Activated effector memory CD4-positive, alpha-beta T cell treated with Interleukin-2 at 50 U/mL for 16 hours (primary cell): ENCODE measurements at regions not wholly inside any gene's neighbourhood (a gene's known extent, or its start where the extent isn't known, plus 50 kb on each side); places are given as distances from the start of the nearest gene placed in this dataset.

ENCODE experiments used
- DNase-seq: peaks from one replicate; pipeline ENCODE4 v3.0.0-alpha.2; 2020

- DNase-seq: no peak
These were observed 51.7 kb upstream of the ACVR2A start for GRCh38 chr2:147792966-147793617.

DNA sequence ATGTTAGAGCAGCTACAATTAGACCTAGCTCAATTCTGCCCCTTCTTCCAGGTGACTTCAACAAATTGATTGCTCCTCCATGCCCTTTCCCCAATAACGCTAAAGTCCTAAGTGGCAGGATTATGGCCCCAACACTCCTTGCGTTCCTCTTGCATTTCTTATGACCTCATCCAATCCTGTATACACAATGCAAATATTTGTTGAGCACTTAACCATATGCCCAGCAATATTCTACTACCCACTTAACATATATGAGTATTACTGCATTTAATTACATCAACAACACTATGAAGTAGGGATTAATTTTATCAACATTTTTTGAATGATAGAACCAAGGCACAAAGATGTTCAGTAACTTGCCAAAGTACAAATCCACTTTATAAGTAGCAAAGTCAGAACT, 54.2 kb upstream of the ACVR2A start:
- no peak for DNase-seq

DNA sequence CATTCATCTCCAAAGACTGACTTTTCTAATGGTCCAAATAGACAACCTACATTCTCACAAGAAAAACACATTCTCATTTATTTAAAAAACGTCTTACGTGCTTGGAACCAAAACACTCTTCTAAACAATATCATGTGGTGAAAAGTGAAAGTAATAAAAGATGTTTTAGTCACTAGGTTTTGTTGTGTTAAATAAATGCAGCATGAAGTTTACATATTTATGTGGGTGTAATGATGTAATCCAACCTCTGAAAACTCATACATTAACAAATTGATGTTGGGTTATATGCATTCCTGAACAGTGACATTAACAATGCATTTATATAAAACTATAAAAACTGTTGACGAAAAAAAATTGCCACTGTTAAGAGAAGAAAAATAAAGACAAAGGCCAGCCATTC, 55.1 kb upstream of the ACVR2A start:
- no peak for DNase-seq

DNA sequence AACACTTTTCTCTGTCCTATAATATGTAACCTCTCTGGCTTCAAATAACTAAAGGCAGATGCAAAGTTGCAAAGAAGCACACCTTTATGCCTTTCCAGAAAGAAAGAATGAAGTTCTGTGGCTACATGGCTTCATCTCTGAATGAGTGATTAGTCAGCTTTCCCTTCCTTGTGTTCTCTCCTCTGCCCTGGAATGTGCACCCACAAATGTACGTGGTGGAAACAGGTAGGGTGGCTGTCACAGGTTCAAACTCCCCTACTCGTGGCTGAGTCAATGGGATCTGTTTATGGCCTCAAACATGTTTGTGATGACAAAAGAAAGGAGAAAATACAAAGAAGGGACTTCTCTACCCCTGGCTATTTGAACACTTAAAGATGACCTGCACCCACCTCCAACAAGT, 55.5 kb upstream of the ACVR2A start:
- DNase-seq: no peak

- DNase-seq: no peak
These were observed 62.5 kb upstream of the ACVR2A start for GRCh38 chr2:147782141-147782930.

GRCh38 chr2:147779440-147779839, 65.4 kb upstream of the ACVR2A start:
- DNase-seq: no peak

- no peak for DNase-seq
These were observed 67.4 kb upstream of the ACVR2A start for GRCh38 chr2:147777394-147777793.

DNA sequence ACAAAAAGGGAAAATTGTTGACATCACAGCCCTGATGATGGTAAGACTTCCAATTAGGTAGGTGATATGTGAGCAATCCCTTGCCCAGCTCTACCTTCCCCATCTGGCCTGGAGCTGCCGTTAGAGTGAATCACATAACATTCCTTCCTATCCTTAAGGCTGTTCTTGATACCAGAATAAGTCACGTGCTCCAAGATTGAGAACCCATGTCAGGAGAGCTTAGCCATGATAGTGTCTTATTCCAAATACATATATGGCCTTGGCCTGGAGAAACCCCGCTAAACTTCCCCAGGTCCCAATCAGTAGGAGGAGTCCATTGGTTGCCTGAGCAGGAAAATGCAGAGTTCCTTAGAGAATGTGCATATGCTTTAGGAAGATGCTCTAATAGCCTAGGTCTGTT, 70.0 kb upstream of the ACVR2A start:
- DNase-seq: no peak

DNA sequence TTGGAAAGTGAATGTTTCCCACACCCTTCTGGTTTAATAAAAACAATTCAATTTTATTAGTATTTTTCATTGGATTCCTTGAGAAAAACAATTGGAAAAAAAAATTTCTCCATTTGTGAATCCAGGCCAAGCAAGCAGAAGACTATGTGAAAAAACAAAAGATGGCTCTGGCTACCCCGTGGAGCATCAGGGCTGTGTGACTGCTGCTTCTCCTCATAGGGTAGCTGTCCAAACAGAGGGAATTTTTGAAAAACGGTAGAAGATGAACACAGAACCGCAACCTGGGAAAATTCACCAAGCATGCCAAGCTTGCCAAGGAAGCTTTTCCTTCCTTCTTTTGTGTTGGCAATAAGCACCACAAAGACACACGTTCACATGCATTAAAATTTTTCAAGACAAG, 71.3 kb upstream of the ACVR2A start:
- no peak for DNase-seq

DNA sequence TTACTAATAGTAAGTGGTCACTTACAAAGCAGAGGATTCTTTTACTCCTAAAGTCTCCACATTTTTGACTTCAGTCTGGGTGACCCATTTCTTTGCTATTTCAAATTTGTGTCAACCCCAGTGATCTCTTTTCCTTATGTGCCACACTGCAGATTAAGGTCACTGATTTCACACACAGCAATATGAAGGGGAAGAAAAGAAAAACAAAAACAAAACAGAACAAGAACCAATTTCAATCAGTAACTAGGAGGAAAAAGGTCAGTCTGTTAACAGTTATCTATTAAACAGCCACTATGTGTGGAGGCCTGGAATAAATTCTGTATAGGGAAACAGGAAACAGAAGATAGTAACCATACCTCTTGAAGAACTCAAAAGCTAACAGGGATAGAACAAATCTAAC, 72.0 kb upstream of the ACVR2A start:
- DNase-seq: no peak

DNA sequence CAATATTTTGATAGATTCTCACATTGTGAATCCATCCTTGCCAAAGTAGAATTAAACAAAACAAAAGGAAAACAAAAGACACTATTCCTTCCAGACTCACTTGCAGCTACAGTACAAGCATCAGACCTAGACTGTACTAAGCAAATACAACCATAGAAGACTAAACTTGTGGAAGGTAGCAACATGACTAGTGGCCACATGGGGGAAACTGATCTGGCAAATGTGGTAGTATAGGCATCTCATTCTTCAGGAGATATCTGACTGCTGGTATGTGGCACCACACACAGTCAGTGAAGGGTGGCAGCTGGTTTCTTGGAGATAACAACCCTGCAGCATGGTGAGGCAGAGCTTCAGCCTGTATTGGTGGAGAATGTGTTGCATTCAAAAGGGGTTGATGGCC, 81.0 kb upstream of the ACVR2A start:
- no peak for DNase-seq

DNA sequence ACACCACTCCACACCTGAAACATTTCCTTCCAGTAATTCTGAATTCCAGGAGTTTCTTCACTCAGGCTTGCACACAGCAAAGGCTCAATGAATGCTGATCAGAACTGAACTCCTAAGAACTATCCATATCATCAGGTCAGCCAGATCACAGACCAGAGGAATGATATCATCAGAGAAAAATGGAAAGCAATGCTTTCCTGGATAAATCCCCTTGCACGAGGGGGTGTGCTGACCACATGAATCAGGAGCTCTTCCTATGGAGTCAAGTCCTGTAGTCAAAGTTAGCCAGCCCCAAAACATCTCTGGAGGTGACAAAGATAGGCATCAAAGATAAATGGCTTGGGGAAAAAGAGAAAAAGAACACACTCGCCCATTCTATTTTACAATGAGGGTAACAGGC, 83.8 kb upstream of the ACVR2A start:
- DNase-seq: no peak

- DNase-seq: no peak
These were observed 85.3 kb upstream of the ACVR2A start for GRCh38 chr2:147759536-147759935.

DNA sequence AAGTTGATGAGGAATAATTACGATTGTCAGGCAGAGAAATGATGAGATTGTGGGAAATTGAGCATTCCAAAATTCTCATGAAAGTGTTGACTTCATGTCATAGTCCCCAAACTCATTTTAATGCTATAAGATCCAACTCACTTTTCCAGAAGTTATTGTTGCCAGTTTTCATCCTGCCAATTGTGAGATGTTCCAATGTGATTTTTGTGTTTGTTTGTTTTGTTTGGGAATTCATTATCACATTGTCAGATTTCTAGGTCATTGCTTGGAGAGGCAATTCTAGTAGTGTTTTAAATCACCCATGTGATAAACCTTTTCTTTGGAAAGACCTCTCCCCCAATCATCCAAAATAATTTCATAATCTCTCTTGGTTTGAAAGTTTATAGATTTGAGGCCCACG, 86.0 kb upstream of the ACVR2A start:
- no peak for DNase-seq

GRCh38 chr2:147756069-147756468, 88.8 kb upstream of the ACVR2A start:
- DNase-seq: no peak

DNA sequence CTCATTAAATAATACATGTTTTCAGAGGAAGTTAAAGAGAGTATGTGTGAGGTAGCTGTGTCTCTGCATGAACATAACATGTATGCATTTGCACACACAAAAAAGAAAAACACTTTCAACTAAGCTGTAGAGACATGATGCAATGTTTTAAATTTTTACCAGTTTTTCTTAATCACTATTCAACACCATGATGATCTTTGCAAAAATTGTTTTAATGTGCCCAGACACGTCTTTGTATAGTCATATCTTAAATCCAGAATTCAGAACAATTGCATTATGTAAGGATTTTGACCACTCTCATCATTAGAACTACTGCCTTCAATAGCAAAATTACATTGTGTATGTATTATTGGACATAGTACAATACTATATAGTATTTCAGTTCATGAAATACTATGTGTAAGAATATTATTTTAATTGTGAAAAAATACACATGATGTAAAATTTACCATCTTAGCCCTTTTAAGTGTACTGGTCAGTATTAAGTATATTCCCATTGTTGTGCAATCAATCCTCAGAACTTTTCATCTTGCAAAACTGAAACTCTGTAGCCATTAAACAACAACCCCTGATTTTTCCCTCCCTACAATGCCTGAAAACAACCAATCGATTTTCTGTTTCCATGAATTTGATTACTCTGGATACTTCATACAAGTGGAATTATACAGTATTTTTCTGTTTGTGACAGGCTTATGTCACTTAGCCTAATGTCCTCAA, 104.5 kb upstream of the ACVR2A start:
- DNase-seq: no peak

- DNase-seq: no peak
These were observed 105.3 kb upstream of the ACVR2A start for GRCh38 chr2:147739508-147739907.

- no peak for DNase-seq
These were observed 126.0 kb upstream of the ACVR2A start for GRCh38 chr2:147718831-147719230.

- DNase-seq: no peak
These were observed 127.9 kb upstream of the ACVR2A start for GRCh38 chr2:147716906-147717305.

GRCh38 chr2:147715807-147716206, 129.0 kb upstream of the ACVR2A start:
- no peak for DNase-seq

DNA sequence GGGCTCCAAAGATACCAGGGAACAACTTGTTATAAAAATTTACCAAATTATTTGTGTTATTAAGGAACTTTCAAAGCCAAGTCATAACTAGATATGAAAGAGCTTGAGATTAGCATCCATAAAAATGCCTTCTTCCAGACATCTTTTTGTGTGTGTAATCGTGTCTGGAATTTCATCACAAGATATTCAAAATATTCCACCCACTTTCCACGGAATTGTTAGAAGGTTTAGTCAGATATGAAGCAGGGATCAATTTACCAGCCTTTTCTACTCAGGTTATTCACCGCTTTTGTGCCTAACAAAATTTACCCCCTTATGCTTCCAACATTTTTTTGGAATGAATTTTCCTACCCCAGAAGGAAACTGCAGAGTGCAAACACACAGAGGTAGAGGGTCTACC, 130.2 kb upstream of the ACVR2A start:
- DNase-seq: no peak

GRCh38 chr2:147713349-147713748, 131.5 kb upstream of the ACVR2A start:
- DNase-seq: no peak

DNA sequence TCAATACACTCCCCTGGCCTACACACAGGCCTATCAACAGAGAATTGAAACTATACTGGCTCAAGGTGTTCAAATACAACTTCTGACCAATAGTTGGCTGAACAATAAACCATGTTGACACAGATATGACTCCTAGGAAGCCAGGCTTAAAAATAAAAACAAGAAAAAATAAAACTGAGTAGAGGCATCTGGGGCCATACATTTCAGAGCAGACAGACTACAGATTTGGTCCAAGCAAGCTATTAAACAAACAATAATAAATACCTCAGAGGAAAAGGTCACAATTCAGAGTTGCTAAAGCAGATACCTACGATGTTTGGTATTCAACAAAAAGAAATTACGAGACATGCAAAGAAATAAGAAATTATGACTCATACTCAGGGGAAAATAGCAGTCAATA, 132.8 kb upstream of the ACVR2A start:
- DNase-seq: no peak

GRCh38 chr2:147711031-147711430, 133.8 kb upstream of the ACVR2A start:
- no peak for DNase-seq
